ENCODE measurements at regions not wholly inside any gene's neighbourhood (a gene's known extent, or its start where the extent isn't known, plus 50 kb on each side); places are given as distances from the start of the nearest gene placed in this dataset.

DNA sequence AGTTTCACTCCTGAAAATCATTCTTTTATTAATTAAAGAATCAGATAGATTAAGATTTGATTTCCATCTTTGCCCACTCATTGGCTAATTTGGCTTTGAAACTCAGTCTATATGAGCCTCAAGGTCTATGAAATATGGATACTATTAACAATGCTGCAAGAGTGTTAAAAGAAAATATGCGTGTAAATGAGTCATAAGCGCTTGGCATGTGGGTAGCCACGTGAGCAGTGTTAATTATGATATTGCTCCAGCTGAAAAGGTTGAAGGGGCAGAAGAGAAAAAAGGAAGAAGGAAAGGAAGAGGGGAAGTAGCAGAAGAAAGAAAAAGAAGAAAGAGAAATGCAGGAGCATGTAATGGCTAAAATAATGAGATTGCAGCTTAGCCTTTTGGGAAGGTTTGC lies 151.4 kb downstream of the CHRM3 start:
- Histone ChIP-seq H3F3A (replicated peaks; ENCODE audit: low read depth) (no peaks in the 10 kb centered on the region), H3K4me3 (no peak overlapping the region), H3K4me2 (no peak overlapping the region), H3K4me1 (ENCODE audit: insufficient read depth) (peaks cover 17% of the 10 kb centered on the region), H3K27me3 (ENCODE audit: insufficient read depth) (no peaks in the 10 kb centered on the region), H3K36me3 (ENCODE audit: insufficient read depth) (no peaks in the 10 kb centered on the region), H2AFZ (no peak overlapping the region), H3K27ac (ENCODE audit: low read depth) (no peak overlapping the region), H4K20me1 (replicated peaks; ENCODE audit: insufficient read depth) (no peaks in the 10 kb centered on the region), H3K9me2 (ENCODE audit: insufficient read depth) (no peaks in the 10 kb centered on the region; the same call in 1 of the 2 replicates), H3K79me2 (replicated peaks; ENCODE audit: insufficient read depth) (no peaks in the 10 kb centered on the region)
- H3K27me3 Mint-ChIP-seq (ENCODE audit: insufficient read depth, low read depth, poor library complexity), result no peaks in the 10 kb centered on the region
- no peaks in the 10 kb centered on the region for H3K36me3 Mint-ChIP-seq (ENCODE audit: low read depth)
- H3K9me3 Mint-ChIP-seq, result no peaks in the 10 kb centered on the region
- peaks cover 16% of the 10 kb centered on the region for H3K4me1 Mint-ChIP-seq
- DNase-seq (ENCODE audit: low spot score) (no peak), ATAC-seq (no peak)
- H3K4me3 Mint-ChIP-seq, result no peak overlapping the region
- no peak for TF ChIP-seq ZNF114 (CRISPR knock-in tag; IDR thresholded peaks at IDR 0.05)
- no peak for TF ChIP-seq EZH2 (IDR thresholded peaks at IDR 0.05; ENCODE audit: low read depth, unreplicated experiment)
- TF ChIP-seq, protein P1, sequence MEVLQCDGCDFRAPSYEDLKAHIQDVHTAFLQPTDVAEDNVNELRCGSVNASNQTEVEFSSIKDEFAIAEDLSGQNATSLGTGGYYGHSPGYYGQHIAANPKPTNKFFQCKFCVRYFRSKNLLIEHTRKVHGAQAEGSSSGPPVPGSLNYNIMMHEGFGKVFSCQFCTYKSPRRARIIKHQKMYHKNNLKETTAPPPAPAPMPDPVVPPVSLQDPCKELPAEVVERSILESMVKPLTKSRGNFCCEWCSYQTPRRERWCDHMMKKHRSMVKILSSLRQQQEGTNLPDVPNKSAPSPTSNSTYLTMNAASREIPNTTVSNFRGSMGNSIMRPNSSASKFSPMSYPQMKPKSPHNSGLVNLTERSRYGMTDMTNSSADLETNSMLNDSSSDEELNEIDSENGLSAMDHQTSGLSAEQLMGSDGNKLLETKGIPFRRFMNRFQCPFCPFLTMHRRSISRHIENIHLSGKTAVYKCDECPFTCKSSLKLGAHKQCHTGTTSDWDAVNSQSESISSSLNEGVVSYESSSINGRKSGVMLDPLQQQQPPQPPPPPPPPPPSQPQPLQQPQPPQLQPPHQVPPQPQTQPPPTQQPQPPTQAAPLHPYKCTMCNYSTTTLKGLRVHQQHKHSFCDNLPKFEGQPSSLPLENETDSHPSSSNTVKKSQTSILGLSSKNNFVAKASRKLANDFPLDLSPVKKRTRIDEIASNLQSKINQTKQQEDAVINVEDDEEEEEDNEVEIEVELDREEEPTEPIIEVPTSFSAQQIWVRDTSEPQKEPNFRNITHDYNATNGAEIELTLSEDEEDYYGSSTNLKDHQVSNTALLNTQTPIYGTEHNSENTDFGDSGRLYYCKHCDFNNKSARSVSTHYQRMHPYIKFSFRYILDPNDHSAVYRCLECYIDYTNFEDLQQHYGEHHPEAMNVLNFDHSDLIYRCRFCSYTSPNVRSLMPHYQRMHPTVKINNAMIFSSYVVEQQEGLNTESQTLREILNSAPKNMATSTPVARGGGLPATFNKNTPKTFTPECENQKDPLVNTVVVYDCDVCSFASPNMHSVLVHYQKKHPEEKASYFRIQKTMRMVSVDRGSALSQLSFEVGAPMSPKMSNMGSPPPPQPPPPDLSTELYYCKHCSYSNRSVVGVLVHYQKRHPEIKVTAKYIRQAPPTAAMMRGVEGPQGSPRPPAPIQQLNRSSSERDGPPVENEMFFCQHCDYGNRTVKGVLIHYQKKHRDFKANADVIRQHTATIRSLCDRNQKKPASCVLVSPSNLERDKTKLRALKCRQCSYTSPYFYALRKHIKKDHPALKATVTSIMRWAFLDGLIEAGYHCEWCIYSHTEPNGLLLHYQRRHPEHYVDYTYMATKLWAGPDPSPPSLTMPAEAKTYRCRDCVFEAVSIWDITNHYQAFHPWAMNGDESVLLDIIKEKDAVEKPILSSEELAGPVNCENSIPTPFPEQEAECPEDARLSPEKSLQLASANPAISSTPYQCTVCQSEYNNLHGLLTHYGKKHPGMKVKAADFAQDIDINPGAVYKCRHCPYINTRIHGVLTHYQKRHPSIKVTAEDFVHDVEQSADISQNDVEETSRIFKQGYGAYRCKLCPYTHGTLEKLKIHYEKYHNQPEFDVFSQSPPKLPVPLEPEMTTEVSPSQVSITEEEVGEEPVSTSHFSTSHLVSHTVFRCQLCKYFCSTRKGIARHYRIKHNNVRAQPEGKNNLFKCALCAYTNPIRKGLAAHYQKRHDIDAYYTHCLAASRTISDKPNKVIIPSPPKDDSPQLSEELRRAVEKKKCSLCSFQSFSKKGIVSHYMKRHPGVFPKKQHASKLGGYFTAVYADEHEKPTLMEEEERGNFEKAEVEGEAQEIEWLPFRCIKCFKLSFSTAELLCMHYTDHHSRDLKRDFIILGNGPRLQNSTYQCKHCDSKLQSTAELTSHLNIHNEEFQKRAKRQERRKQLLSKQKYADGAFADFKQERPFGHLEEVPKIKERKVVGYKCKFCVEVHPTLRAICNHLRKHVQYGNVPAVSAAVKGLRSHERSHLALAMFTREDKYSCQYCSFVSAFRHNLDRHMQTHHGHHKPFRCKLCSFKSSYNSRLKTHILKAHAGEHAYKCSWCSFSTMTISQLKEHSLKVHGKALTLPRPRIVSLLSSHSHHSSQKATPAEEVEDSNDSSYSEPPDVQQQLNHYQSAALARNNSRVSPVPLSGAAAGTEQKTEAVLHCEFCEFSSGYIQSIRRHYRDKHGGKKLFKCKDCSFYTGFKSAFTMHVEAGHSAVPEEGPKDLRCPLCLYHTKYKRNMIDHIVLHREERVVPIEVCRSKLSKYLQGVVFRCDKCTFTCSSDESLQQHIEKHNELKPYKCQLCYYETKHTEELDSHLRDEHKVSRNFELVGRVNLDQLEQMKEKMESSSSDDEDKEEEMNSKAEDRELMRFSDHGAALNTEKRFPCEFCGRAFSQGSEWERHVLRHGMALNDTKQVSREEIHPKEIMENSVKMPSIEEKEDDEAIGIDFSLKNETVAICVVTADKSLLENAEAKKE (CRISPR knock-in tag; IDR thresholded peaks at IDR 0.05), result no peak
- TF ChIP-seq JUNB (IDR thresholded peaks at IDR 0.05; ENCODE audit: unreplicated experiment), result no peak
- TF ChIP-seq, protein P2, sequence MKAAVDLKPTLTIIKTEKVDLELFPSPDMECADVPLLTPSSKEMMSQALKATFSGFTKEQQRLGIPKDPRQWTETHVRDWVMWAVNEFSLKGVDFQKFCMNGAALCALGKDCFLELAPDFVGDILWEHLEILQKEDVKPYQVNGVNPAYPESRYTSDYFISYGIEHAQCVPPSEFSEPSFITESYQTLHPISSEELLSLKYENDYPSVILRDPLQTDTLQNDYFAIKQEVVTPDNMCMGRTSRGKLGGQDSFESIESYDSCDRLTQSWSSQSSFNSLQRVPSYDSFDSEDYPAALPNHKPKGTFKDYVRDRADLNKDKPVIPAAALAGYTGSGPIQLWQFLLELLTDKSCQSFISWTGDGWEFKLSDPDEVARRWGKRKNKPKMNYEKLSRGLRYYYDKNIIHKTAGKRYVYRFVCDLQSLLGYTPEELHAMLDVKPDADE (IDR thresholded peaks at IDR 0.05), result no peak
- no peak for TF ChIP-seq ZNF331 (CRISPR knock-in tag; IDR thresholded peaks at IDR 0.05; ENCODE audit: low read depth)
- TF ChIP-seq, protein P3, sequence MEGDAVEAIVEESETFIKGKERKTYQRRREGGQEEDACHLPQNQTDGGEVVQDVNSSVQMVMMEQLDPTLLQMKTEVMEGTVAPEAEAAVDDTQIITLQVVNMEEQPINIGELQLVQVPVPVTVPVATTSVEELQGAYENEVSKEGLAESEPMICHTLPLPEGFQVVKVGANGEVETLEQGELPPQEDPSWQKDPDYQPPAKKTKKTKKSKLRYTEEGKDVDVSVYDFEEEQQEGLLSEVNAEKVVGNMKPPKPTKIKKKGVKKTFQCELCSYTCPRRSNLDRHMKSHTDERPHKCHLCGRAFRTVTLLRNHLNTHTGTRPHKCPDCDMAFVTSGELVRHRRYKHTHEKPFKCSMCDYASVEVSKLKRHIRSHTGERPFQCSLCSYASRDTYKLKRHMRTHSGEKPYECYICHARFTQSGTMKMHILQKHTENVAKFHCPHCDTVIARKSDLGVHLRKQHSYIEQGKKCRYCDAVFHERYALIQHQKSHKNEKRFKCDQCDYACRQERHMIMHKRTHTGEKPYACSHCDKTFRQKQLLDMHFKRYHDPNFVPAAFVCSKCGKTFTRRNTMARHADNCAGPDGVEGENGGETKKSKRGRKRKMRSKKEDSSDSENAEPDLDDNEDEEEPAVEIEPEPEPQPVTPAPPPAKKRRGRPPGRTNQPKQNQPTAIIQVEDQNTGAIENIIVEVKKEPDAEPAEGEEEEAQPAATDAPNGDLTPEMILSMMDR (conservative IDR thresholded peaks at IDR 0.05; ENCODE audit: low read depth in 2 of 2), result no peak
- H3K27ac Mint-ChIP-seq, result no peak overlapping the region

All from GM23338 (cell line).